Breast epithelium (tissue), 3 donors: ENCODE measurements at regions not wholly inside any gene's neighbourhood (a gene's known extent, or its start where the extent isn't known, plus 50 kb on each side); places are given as distances from the start of the nearest gene placed in this dataset.

Source experiments
- CTCF ChIP-seq, 3 donors: fragments of 450-650 bp; IDR thresholded peaks; one replicate each; pipeline ENCODE4 v1.5.1; 2016 to 2017; ENCODE audit warnings: antibody characterized with exemption in 3 of 3, mild to moderate bottlenecking in 3 of 3, moderate library complexity in 3 of 3
- POLR2A ChIP-seq: fragments of 450-650 bp; IDR thresholded peaks from one replicate; pipeline ENCODE4 v1.6.1; 2016; ENCODE audit warnings: antibody characterized with exemption, mild to moderate bottlenecking, moderate library complexity

- no peak for TF ChIP-seq POLR2A
- TF ChIP-seq CTCF (IDR thresholded peaks at IDR 0.05): no peak
These were observed 326.6 kb downstream of the THBS2 start for GRCh38 chr6:168927026-168927425.
